OCI-LY1 (cell line): ENCODE measurements at regions not wholly inside any gene's neighbourhood (a gene's known extent, or its start where the extent isn't known, plus 50 kb on each side); places are given as distances from the start of the nearest gene placed in this dataset.

ENCODE experiments used
- EZH2 ChIP-seq: fragments of 200-600 bp; sonication (generic), shearing (Covaris generic); IDR thresholded peaks from 2 replicates; pipeline ENCODE4 v1.8.0; 2017; ENCODE audit warnings: borderline replicate concordance, mixed run types, mild to moderate bottlenecking, antibody characterized with exemption, low read length, moderate library complexity, mixed read lengths
- TF ChIP-seq, protein P1 (sequence below): fragments of 200-600 bp; sonication (generic), shearing (Covaris generic); IDR thresholded peaks from 2 replicates; pipeline ENCODE4 v1.5.1; 2017; ENCODE audit warnings: mild to moderate bottlenecking, antibody characterized with exemption, low read length, moderate library complexity, mixed read lengths

- TF ChIP-seq, protein P1, sequence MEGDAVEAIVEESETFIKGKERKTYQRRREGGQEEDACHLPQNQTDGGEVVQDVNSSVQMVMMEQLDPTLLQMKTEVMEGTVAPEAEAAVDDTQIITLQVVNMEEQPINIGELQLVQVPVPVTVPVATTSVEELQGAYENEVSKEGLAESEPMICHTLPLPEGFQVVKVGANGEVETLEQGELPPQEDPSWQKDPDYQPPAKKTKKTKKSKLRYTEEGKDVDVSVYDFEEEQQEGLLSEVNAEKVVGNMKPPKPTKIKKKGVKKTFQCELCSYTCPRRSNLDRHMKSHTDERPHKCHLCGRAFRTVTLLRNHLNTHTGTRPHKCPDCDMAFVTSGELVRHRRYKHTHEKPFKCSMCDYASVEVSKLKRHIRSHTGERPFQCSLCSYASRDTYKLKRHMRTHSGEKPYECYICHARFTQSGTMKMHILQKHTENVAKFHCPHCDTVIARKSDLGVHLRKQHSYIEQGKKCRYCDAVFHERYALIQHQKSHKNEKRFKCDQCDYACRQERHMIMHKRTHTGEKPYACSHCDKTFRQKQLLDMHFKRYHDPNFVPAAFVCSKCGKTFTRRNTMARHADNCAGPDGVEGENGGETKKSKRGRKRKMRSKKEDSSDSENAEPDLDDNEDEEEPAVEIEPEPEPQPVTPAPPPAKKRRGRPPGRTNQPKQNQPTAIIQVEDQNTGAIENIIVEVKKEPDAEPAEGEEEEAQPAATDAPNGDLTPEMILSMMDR = no peak
- no peak for TF ChIP-seq EZH2
Observed at GRCh38 chr16:11462036-11462435, 116.8 kb downstream of the RMI2 start.
